ENCODE measurements at regions not wholly inside any gene's neighbourhood (a gene's known extent, or its start where the extent isn't known, plus 50 kb on each side); places are given as distances from the start of the nearest gene placed in this dataset.
A peak's percentile ranks its signal among the peaks of the same experiment; 100 is the strongest.

GRCh38 chr4:186887752-186888151 is 164.1 kb upstream of the FAT1 start:
- Histone ChIP-seq H3K23ac (ENCODE audit: insufficient read length) (no peak overlapping the region), H3K9me3 (ENCODE audit: insufficient read depth in 2 of 2, low read depth in 1 of 2, low read length in 1 of 2) (peaks cover 0 to 8% of the 10 kb centered on the region in 2 experiments; a peak in 1 of 4 replicates), H4K8ac (ENCODE audit: extremely low read depth, insufficient read depth, low read length) (no peak overlapping the region), H3K4ac (replicated peaks; ENCODE audit: insufficient read length, low read depth, low read length) (no peak overlapping the region), H4K91ac (replicated peaks; ENCODE audit: insufficient read length, low read length) (no peak overlapping the region), H2AFZ (ENCODE audit: low read length) (no peak overlapping the region), H3K4me1 (replicated peaks in 1 of 4; ENCODE audit: control insufficient read depth in 3 of 4, insufficient read depth in 4 of 4, low read length in 3 of 4) (peaks cover 0 to 12% (median 5%) of the 10 kb centered on the region in 4 experiments; a peak in 5 of 7 replicates), H3K4me2 (ENCODE audit: insufficient read depth in 1 of 2, low read depth in 2 of 2, low read length in 2 of 2) (peak overlapping the region; percentile 61 to 62; a peak in 3 of 4 replicates), H2BK5ac (ENCODE audit: low read depth, low read length) (no peak overlapping the region), H4K5ac (ENCODE audit: insufficient read length, low read depth, low read length) (no peak overlapping the region), H3K56ac (replicated peaks; ENCODE audit: insufficient read length, low read depth, low read length) (no peak overlapping the region), H3K14ac (ENCODE audit: insufficient read length) (no peak overlapping the region), H3K79me2 (ENCODE audit: control insufficient read depth in 1 of 2, insufficient read depth in 2 of 2, low read length in 2 of 2) (peaks cover 0 to 15% of the 10 kb centered on the region in 2 experiments; a peak in 2 of 4 replicates), H2BK15ac (ENCODE audit: low read length) (no peak overlapping the region), H3K18ac (ENCODE audit: extremely low read depth, low read length) (no peak overlapping the region), H3K27me3 (replicated peaks in 1 of 4; ENCODE audit: control insufficient read depth in 3 of 4, extremely low read depth in 1 of 4, insufficient read depth in 3 of 4, low read length in 3 of 4) (peaks cover 0 to 6% (median 2%) of the 10 kb centered on the region in 4 experiments; a peak in 3 of 7 replicates), H3K4me3 (ENCODE audit: extremely low read depth in 1 of 4, insufficient read depth in 2 of 4, low read depth in 3 of 4, low read length in 4 of 4) (peak overlapping the region; percentile 48 to 87 (median 60); a peak in 7 of 8 replicates), H2BK12ac (ENCODE audit: low read depth, low read length) (no peak overlapping the region), H3K36me3 (ENCODE audit: control insufficient read depth in 2 of 4, insufficient read depth in 4 of 4, low read length in 3 of 4) (no peaks in the 10 kb centered on the region), H2BK120ac (replicated peaks; ENCODE audit: low read depth, low read length) (no peak overlapping the region), H3K27ac (ENCODE audit: low read depth, low read length) (no peak overlapping the region), H3K23me2 (ENCODE audit: low read depth, low read length) (no peaks in the 10 kb centered on the region), H2BK20ac (ENCODE audit: low read length) (no peak overlapping the region), H3K9ac (replicated peaks in 1 of 4; ENCODE audit: extremely low read depth in 1 of 4, low read depth in 3 of 4, low read length in 3 of 4) (no peak overlapping the region), H2AK5ac (ENCODE audit: low read depth, low read length) (no peak overlapping the region), H3K79me1 (ENCODE audit: low read depth, low read length) (no peaks in the 10 kb centered on the region), H4K20me1 (replicated peaks in 1 of 2; ENCODE audit: control insufficient read depth in 1 of 2, insufficient read depth in 2 of 2, low read length in 2 of 2) (no peaks in the 10 kb centered on the region)
- CTCF ChIA-PET (ENCODE audit: partially characterized antibody) = no interaction called here
- POLR2A ChIA-PET (ENCODE audit: partially characterized antibody) = no interaction called here
- DNase-seq (ENCODE audit: low read depth in 1 of 2, low spot score in 2 of 2) = no peak
- 82% methylated on average over 6 of the region's 6 CpGs; no CpG with 5 or more reads in 1 of the 2 experiments for WGBS, 2 experiments (ENCODE audit: extremely low coverage in 1 of 2, insufficient coverage in 1 of 2, insufficient read length in 1 of 2, insufficient replicate concordance in 2 of 2, low coverage in 1 of 2, low lambda C conversion rate in 2 of 2, missing lambda C conversion rate in 1 of 2)
- no peak for FAIRE-seq
- TF ChIP-seq CTBP2 (IDR thresholded peaks at IDR 0.05; ENCODE audit: borderline replicate concordance, insufficient read depth, insufficient read length, low read length) (no peak), CHD2 (IDR thresholded peaks at IDR 0.05; ENCODE audit: low read length) (no peak)

All from H1 (cell line).